ENCODE measurements at regions not wholly inside any gene's neighbourhood (a gene's known extent, or its start where the extent isn't known, plus 50 kb on each side); places are given as distances from the start of the nearest gene placed in this dataset.
"Not testable (repeated sequence)": the region's sequence is repeated elsewhere in the genome, so short reads cannot be mapped to it uniquely, and the experiment has no call there.

DNA sequence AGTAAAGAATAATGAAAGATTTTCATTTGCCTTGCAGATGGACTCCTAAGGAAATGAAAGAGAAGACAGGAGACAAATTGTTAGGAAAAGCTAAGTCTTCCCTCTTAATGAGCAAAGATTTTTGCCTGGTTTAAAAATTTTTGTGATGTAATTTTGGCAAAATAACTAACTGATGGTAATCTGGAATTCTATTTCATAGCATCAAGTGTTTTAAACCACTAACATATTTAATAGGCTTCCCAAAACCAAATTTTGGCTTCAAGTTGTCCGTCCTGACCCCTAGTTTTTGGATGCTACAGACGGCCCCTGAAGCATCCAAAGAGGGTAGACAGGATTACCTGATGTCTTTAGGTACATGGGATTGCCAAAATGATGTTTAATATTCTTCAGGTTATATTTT is 124.3 kb downstream of the TPBG start:
- TF ChIP-seq, protein P1, sequence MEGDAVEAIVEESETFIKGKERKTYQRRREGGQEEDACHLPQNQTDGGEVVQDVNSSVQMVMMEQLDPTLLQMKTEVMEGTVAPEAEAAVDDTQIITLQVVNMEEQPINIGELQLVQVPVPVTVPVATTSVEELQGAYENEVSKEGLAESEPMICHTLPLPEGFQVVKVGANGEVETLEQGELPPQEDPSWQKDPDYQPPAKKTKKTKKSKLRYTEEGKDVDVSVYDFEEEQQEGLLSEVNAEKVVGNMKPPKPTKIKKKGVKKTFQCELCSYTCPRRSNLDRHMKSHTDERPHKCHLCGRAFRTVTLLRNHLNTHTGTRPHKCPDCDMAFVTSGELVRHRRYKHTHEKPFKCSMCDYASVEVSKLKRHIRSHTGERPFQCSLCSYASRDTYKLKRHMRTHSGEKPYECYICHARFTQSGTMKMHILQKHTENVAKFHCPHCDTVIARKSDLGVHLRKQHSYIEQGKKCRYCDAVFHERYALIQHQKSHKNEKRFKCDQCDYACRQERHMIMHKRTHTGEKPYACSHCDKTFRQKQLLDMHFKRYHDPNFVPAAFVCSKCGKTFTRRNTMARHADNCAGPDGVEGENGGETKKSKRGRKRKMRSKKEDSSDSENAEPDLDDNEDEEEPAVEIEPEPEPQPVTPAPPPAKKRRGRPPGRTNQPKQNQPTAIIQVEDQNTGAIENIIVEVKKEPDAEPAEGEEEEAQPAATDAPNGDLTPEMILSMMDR (IDR thresholded peaks at IDR 0.05; ENCODE audit: low read depth, low read length), result no peak
- DNase-seq (ENCODE audit: extremely low read depth, low read depth), result no peak

DNA sequence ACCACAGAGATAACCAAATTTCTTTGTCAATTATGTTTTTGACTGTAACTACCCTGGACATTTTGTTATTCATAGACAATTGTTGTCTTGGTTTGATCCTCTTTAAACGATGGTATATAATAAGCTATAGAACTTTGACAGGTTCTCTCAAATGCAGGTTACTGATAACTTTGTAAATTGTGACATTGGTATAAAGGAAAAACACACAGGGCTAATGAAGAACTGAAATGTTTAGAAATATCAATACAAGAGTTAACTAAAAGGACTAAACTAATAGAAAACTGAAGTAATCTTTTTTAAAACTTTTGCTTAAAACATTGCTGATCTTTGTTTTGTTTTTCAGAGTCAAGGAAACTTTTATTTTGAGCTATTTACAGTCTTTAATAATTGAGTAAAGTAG is 124.8 kb downstream of the TPBG start:
- TF ChIP-seq, protein P1 (IDR thresholded peaks at IDR 0.05; ENCODE audit: low read depth, low read length), result no peak
- no peak for DNase-seq (ENCODE audit: extremely low read depth, low read depth)

DNA sequence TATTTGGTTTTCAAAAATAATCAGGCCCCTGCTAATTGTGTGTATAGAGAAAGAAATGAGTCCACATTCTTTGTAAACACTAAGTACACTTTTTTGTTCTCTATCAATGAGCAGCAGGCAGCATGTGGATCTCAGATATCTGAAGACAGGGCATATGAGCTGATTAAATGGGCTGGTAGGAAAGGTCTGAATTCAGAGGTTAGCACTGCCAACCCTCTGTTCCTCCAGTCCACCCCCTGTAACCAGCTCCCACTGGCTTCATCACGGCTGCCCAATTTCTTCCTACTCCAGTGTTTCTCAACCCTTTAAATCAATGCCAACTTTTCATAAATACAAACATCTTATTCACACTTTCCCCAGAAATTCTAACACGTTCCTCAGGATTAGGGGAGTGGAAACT is 128.5 kb downstream of the TPBG start:
- TF ChIP-seq, protein P1 (IDR thresholded peaks at IDR 0.05; ENCODE audit: low read depth, low read length), result no peak
- no peak for DNase-seq (ENCODE audit: extremely low read depth, low read depth)

DNA sequence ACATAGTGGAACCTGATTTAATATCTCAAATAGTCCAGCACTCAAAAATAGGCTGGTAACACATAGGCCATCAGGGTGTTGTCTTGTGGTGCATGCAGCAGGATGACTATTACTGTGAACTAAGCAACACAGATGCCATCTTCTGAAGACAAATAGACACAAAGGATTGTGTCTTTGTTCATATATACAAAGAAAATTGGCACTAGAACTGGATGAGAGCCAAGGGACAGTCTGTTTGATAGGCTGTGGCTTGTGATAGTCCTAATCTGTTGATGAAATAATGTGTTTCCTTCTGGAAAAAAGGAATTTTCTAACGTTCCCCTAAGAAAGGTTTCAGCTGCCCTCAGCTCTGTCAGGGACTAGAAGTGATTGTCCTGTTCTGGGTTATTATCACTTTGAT is 129.8 kb downstream of the TPBG start:
- no peak for DNase-seq (ENCODE audit: extremely low read depth, low read depth)
- TF ChIP-seq, protein P1 (IDR thresholded peaks at IDR 0.05; ENCODE audit: low read depth, low read length), result no peak

DNA sequence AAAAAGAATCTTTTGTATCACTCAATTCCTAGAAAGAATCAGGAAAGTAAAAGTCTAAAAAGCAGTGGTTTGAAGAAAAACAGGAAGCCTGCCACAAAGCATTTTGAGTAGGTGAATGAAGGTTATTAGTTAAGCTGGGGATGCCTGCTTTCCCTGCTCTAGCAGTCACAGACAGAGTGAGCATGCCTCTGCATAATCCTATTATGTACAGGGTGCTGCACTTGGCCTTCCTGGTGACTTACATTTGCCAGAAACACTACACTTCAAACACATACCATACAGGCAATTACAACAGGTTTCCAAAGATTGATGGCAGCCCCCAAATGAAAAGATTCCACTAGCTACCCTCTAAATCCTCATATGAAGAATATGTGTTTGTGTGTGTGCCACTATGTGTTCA is 130.8 kb downstream of the TPBG start:
- TF ChIP-seq, protein P1 (IDR thresholded peaks at IDR 0.05; ENCODE audit: low read depth, low read length), result no peak
- no peak for DNase-seq (ENCODE audit: extremely low read depth, low read depth)

DNA sequence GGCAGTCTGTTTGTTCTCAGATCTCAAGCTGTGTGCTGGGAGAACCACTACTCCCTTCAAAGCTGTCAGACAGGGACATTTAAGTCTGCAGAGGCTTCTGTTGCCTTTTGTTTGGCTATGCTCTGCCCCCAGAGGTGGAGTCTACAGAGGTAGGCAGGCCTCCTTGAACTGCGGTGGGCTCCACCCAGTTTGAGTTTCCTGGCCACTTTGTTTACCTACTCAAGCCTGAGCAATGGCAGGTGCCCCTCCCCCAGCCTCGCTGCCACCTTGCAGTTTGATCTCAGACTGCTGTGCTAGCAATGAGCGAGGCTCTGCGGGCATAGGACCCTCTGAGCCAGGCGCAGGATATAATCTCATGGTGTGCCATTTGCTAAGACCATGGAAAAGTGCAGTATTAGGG is 138.3 kb downstream of the TPBG start:
- not testable (repeated sequence) for DNase-seq (ENCODE audit: extremely low read depth, low read depth)

DNA sequence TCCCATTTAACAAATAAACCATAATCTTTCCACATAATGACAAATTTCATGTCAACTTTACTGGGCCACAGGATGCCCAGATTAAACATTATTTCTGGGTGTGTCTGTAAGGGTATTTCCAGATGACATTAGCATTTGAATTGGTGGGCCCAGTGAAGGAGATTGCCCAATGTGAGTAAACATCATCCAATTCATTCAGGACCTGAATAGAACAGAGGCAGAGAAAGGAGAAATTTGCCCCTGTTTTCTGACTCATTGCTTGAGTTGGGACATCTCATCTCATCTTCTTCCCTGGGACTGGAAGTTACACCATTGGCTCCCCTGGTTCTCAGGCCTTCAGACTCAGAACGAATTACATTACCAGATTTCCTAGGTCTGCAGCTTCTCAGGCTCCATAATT is 142.9 kb downstream of the TPBG start:
- DNase-seq (ENCODE audit: extremely low read depth, low read depth), result no peak
- TF ChIP-seq, protein P1 (IDR thresholded peaks at IDR 0.05; ENCODE audit: low read depth, low read length), result no peak

DNA sequence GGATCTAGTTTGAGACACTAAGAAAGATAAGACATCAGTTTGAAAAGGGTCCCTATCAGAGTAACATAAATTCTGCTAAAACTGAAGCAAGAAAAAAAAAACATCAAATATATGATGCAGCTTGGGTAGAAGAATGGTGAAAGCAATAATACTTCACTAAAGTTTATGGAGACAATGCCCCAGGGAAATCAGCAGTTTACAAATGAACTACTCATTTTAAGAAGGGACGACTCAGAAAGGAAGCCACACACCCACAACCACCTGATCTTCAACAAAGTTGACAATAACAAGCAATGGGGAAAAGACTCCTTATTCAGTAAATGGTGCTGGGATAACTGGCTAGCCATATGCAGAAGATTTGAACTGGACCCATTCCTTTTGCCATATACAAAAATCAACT is 143.5 kb downstream of the TPBG start:
- TF ChIP-seq, protein P1 (IDR thresholded peaks at IDR 0.05; ENCODE audit: low read depth, low read length), result no peak
- no peak for DNase-seq (ENCODE audit: extremely low read depth, low read depth)
